PFSK-1 (cell line): ENCODE measurements at regions not wholly inside any gene's neighbourhood (a gene's known extent, or its start where the extent isn't known, plus 50 kb on each side); places are given as distances from the start of the nearest gene placed in this dataset.

Source experiments
- SIN3A ChIP-seq: IDR thresholded peaks from 2 replicates; pipeline ENCODE4 v1.6.1; 2012; ENCODE audit warnings: mild to moderate bottlenecking, low read length, moderate library complexity, borderline replicate concordance; ENCODE audit not compliant: insufficient read depth
- TF ChIP-seq, protein P1 (sequence below), 2 experiments: IDR thresholded peaks; 2 replicates each; pipeline versions ENCODE4 v1.6.1 to v1.8.0; 2011 to 2012; ENCODE audit warnings: low read depth in 2 of 2, low read length in 2 of 2, control low read depth in 1 of 2, inconsistent platforms in 1 of 2, mild to moderate bottlenecking in 1 of 2, moderate library complexity in 1 of 2; ENCODE audit not compliant: insufficient read depth in 1 of 2

DNA sequence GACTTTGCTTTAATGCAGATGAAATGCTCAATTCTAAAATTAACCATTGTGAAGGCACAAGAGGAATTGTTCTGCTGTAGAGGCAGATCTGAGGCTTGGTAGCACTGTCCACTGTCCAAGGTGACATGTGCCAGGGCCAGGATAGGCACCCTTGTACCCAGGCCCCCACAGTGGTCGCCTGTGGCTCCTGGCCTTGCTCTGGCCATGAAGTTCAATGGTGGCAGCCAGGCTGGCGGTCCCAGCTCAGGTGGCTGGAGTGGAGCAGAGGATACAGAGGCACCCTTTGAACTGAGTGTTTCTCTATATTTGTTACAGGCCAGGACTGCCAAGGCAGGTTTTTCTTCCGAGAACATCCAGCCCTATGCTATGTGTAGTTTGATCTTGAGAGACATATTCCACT lies 102.6 kb downstream of the PTGS2 start:
- TF ChIP-seq, protein P1, sequence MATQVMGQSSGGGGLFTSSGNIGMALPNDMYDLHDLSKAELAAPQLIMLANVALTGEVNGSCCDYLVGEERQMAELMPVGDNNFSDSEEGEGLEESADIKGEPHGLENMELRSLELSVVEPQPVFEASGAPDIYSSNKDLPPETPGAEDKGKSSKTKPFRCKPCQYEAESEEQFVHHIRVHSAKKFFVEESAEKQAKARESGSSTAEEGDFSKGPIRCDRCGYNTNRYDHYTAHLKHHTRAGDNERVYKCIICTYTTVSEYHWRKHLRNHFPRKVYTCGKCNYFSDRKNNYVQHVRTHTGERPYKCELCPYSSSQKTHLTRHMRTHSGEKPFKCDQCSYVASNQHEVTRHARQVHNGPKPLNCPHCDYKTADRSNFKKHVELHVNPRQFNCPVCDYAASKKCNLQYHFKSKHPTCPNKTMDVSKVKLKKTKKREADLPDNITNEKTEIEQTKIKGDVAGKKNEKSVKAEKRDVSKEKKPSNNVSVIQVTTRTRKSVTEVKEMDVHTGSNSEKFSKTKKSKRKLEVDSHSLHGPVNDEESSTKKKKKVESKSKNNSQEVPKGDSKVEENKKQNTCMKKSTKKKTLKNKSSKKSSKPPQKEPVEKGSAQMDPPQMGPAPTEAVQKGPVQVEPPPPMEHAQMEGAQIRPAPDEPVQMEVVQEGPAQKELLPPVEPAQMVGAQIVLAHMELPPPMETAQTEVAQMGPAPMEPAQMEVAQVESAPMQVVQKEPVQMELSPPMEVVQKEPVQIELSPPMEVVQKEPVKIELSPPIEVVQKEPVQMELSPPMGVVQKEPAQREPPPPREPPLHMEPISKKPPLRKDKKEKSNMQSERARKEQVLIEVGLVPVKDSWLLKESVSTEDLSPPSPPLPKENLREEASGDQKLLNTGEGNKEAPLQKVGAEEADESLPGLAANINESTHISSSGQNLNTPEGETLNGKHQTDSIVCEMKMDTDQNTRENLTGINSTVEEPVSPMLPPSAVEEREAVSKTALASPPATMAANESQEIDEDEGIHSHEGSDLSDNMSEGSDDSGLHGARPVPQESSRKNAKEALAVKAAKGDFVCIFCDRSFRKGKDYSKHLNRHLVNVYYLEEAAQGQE (IDR thresholded peaks at IDR 0.05; ENCODE audit: insufficient read depth in 1 of 2, low read depth in 2 of 2, low read length in 2 of 2): no peak
- no peak for TF ChIP-seq SIN3A
